ENCODE measurements at regions not wholly inside any gene's neighbourhood (a gene's known extent, or its start where the extent isn't known, plus 50 kb on each side); places are given as distances from the start of the nearest gene placed in this dataset.

GRCh38 chr4:12562476-12563140 is 921.5 kb downstream of the RAB28 start:
- Histone ChIP-seq H3K27ac (no peak overlapping the region), H3K36me3 (ENCODE audit: insufficient read depth) (no peaks in the 10 kb centered on the region), H3K79me2 (ENCODE audit: insufficient read depth, low read depth) (no peaks in the 10 kb centered on the region), H3K9ac (no peak overlapping the region), H4K20me1 (ENCODE audit: insufficient read depth) (no peaks in the 10 kb centered on the region), H2AFZ (ENCODE audit: low read depth) (no peak overlapping the region), H3K27me3 (ENCODE audit: insufficient read depth, low read depth) (no peaks in the 10 kb centered on the region), H3K4me1 (ENCODE audit: low read depth, poor library complexity, severe bottlenecking) (no peaks in the 10 kb centered on the region), H3K4me3 (IDR thresholded peaks at IDR 0.05; ENCODE audit: insufficient read depth, low read depth, low read length) (no peak overlapping the region), H3K4me2 (no peak overlapping the region)
- TF ChIP-seq CTCF (conservative IDR thresholded peaks at IDR 0.05; ENCODE audit: low read depth, low read length): no peak

- H3K9ac ChIP-seq: no peak overlapping the region
- TF ChIP-seq CTCF (conservative IDR thresholded peaks at IDR 0.05; ENCODE audit: low read depth, low read length): no peak
- no peaks in the 10 kb centered on the region for H3K79me2 ChIP-seq (ENCODE audit: insufficient read depth, low read depth)
Observed at GRCh38 chr4:12562021-12562420, 922.1 kb downstream of the RAB28 start.

GRCh38 chr4:12555011-12555410 is 929.1 kb downstream of the RAB28 start:
- no peak overlapping the region for H3K27ac ChIP-seq
- no peaks in the 10 kb centered on the region for H3K79me2 ChIP-seq (ENCODE audit: insufficient read depth, low read depth)
- no peaks in the 10 kb centered on the region for H3K27me3 ChIP-seq (ENCODE audit: insufficient read depth, low read depth)
- H3K4me3 ChIP-seq (IDR thresholded peaks at IDR 0.05; ENCODE audit: insufficient read depth, low read depth, low read length): no peak overlapping the region
- H3K9ac ChIP-seq: no peak overlapping the region
- H2AFZ ChIP-seq (ENCODE audit: low read depth): no peak overlapping the region
- no peaks in the 10 kb centered on the region for H3K4me1 ChIP-seq (ENCODE audit: low read depth, poor library complexity, severe bottlenecking)
- no peak overlapping the region for H3K4me2 ChIP-seq
- no peak for TF ChIP-seq CTCF (conservative IDR thresholded peaks at IDR 0.05; ENCODE audit: low read depth, low read length)
- H3K36me3 ChIP-seq (ENCODE audit: insufficient read depth): no peaks in the 10 kb centered on the region
- no peaks in the 10 kb centered on the region for H4K20me1 ChIP-seq (ENCODE audit: insufficient read depth)

More at GRCh38 chr4:12562021-12562420, 922.1 kb downstream of the RAB28 start:
- no peak overlapping the region for H3K27ac ChIP-seq
- H3K4me2 ChIP-seq: no peak overlapping the region
- H4K20me1 ChIP-seq (ENCODE audit: insufficient read depth): no peaks in the 10 kb centered on the region
- H2AFZ ChIP-seq (ENCODE audit: low read depth): no peak overlapping the region
- H3K4me1 ChIP-seq (ENCODE audit: low read depth, poor library complexity, severe bottlenecking): no peaks in the 10 kb centered on the region
- H3K27me3 ChIP-seq (ENCODE audit: insufficient read depth, low read depth): no peaks in the 10 kb centered on the region
- no peak overlapping the region for H3K4me3 ChIP-seq (IDR thresholded peaks at IDR 0.05; ENCODE audit: insufficient read depth, low read depth, low read length)
- H3K36me3 ChIP-seq (ENCODE audit: insufficient read depth): no peaks in the 10 kb centered on the region

- H3K9ac ChIP-seq: no peak overlapping the region
- no peaks in the 10 kb centered on the region for H3K36me3 ChIP-seq (ENCODE audit: insufficient read depth)
- no peak overlapping the region for H3K4me2 ChIP-seq
- H2AFZ ChIP-seq (ENCODE audit: low read depth): no peak overlapping the region
- H3K4me1 ChIP-seq (ENCODE audit: low read depth, poor library complexity, severe bottlenecking): no peaks in the 10 kb centered on the region
- H3K4me3 ChIP-seq (IDR thresholded peaks at IDR 0.05; ENCODE audit: insufficient read depth, low read depth, low read length): no peak overlapping the region
- H3K79me2 ChIP-seq (ENCODE audit: insufficient read depth, low read depth): no peaks in the 10 kb centered on the region
- no peaks in the 10 kb centered on the region for H4K20me1 ChIP-seq (ENCODE audit: insufficient read depth)
- no peak overlapping the region for H3K27ac ChIP-seq
- no peak for TF ChIP-seq CTCF (conservative IDR thresholded peaks at IDR 0.05; ENCODE audit: low read depth, low read length)
- no peaks in the 10 kb centered on the region for H3K27me3 ChIP-seq (ENCODE audit: insufficient read depth, low read depth)
Observed at GRCh38 chr4:12548678-12549077, 935.5 kb downstream of the RAB28 start.

Data from KMS-11 (cell line).